NCI-H2029 (cell line): ENCODE measurements at regions not wholly inside any gene's neighbourhood (a gene's known extent, or its start where the extent isn't known, plus 50 kb on each side); places are given as distances from the start of the nearest gene placed in this dataset.

Experiments used
- DNase-seq: peaks from one replicate; lab custom pipeline; 2025; lab: John Stamatoyannopoulos, UW

DNA sequence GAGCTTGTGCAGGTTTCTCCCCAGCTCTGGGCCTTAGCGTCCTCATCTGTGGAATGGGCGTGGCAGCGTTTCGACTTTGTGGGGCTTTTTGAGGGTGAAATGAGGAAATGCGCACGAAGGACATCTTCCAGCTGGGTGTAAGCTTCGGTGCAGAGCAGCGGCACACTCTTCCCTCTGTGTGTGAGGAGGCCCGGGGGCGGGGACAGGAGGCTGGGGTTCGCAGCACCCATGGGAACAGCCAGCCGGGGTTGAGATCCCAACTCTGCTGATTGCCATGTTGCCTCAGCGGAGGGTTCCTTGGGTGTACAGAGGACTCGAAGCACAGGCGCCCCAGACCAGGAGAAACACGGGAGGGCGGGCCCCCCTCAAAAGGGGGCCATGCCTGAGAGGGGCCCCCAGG, 265.6 kb downstream of the NSG2 start:
- no peak for DNase-seq

DNA sequence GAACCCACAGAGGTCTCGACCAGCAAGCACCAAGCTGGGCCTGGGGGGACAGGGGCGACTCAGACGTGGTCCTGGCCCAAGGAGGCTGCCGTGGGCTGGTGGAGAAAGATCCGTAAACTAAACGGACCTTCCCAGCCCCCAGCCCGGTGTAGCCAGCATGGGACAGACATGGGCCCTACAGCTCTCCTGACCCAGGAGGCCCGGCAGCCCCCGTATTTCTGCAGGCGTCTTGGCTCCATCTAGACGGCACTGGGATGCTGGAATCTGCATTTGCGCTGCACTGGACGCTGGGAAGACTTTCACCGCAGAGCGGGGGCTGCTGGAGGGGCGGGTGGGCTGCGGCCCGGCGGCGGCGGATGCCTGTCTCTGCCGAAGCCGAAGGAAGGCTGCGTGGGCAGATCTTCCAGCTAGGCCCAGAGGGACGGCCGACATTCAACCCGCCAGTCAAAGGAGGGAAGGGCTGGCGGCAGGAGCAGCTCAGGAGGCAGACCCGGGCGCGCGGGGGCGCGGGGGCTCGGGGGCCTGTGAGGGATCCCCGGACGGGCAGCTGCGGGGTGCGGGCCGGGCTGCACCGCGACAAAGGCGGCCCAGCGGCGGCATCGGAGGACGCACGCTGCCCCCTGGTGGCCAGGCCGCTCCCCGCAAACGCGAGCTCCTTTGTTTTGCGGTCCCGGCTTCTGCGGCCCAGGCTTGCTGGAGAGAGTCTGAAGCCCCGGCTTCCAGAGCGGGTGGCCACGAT, 266.2 kb downstream of the NSG2 start:
- peak; percentile 59 for DNase-seq

DNA sequence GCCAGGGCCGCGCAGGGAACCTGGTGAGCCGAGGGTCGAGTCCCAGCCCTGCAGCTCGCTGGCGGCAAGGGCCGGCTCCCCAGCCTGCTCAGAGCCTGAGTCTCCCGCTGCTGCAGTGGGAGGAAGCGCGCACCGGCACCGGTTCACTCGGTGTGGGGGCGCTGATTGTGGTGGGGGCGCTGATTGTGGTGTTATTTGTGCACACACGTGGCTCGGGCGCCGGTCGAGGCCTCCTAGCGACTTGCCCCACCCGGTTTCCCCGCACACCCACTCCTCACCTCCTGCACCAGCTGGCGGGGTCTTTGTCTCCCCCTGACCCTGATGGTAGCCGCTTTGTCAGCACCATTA, 266.7 kb downstream of the NSG2 start:
- DNase-seq: no peak

DNA sequence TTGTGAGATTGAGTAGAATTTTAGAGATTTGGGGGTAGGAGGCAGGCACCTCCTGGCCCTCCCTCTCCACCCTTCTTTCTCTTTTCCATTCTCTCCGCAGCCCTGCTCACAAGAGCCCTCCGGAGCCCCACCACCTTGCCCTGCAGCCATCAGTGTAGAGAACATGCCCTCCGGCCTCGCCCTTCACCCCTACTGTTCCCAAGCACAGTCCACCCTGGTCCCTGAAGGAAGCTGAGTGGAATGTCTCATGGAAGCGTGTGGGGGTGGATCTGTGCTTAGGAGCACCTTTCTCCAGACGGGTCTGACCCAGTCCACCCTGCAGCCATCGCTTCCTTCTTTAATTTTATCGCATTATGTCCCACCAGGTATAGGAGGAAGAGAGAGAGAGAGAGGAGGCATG, 267.1 kb downstream of the NSG2 start:
- DNase-seq: no peak

DNA sequence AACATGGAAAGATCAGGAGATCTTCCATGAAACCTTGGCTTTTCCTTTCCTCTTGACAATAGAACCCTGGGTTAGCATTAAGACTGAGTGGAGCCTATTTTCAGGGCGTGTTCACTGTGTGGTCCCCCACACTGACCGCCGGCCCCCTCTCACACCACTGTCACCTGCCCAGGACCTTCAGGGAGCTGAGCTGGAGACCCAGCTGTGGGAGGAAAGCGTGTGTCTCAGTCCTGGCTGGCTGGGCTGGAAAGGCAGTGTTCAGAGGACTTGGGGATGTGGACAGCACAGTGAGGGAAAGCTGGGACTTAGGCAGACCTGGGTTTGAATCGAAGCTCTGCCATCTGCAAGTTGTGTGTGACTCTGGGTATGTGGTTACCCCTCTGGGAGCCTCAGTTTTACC, 268.1 kb downstream of the NSG2 start:
- no peak for DNase-seq

DNA sequence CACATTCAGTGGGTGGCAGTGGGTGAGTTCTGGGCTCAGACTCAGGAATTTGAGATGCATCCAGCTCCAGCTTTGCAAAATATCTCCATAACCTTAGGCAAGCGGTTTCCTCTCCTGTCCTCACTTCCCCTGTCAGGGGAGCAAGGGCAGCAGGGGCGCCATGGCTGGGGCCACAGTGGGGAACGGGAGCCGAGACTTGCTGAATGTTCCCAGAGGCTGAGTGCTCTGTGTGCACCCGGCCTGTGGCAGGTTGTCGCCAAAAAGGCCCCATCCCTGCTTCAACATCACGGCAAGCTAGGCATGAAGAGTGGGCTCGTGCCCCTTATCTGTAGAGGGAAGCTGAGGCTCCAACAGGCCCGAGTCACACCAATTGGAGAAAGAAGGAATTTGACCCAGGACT, 268.8 kb downstream of the NSG2 start:
- no peak for DNase-seq

DNA sequence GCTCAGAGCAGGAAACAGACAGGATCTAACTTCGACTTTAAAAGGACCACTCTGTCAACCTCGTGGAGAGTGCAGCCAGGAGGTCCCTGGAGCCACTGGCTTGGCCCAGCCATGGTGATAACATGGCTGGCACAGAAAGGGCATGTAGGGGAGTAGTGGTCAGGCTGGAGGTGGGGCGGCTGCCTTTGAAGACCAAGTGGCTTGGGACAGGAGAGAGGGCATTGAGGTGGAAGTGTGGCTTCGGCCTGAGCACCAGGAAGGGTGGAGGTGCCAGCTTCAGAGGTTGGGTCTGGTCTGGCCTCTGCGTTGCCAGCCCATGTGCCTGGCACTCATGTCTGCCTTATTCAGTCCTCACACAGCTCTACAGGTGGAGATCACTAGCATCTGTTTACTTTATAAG, 270.0 kb downstream of the NSG2 start:
- no peak for DNase-seq

DNA sequence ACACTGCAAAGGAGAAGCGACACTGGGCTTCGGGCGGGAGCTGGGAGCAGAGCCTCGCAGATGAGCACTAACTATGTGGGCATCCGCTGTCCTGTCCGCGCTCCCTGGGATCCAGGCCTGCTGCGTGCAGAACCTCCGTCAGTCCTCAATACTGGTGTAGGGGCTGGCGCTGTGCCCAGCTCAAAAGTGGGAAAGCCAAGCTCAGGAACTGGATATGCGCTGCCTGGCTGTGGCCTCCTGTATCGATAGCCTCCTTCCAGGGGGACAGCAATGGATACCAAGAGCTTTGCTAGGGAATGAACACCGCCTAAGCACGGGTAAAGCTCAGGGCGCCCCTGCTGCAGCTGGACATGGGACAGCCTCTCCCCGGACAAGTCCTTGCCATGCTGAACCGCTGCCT, 270.4 kb downstream of the NSG2 start:
- DNase-seq: peak; percentile 46

DNA sequence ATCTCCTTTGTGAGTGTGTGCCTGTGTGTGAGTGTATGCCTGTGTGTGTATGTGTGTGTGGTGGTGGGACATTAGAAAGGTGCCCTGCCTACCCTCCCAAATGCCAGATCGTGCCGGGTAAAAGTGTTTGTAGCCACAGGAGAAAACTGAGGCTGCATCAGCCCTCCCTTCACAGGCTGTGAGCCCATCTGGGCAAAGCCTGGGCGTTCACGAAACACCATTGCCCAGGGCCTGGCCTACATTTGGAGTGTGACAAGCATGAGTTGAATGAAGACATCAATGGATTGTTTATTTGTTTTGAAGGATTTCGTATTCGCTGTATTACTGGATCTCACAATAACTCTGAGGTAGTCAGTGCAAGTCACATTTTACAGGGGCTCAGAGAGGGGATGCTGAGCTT, 270.8 kb downstream of the NSG2 start:
- no peak for DNase-seq

DNA sequence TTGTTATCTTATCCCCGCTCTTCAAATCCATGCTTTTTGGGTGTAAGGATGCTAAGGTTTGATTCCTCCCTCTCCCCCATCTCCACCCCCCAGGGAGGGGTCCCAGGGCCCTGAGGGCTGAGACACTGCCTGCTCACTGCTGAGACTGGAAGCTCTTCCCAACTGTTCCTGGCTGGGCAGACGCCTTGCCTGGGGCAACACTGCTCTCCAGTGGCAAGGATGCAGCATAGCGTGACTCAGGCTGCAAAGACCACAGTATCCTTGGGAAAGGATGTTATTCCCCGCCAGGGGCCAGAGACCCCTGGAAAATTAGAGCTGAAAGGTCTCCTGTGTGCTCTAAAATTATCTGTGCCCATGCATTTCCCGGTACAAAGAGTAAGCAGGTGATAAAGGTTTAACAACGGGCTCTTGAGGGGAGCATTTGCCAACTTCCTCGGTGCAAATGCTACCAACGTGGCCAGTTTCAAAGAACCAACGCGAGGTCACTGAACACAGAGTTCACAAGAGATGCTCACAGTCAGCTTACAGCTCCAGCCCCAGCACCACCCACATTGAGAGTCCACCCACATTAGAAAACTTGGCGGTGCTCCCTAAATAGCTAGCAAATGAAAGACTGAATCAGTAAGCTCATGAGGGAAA, 271.9 kb downstream of the NSG2 start:
- DNase-seq: peak; percentile 61

DNA sequence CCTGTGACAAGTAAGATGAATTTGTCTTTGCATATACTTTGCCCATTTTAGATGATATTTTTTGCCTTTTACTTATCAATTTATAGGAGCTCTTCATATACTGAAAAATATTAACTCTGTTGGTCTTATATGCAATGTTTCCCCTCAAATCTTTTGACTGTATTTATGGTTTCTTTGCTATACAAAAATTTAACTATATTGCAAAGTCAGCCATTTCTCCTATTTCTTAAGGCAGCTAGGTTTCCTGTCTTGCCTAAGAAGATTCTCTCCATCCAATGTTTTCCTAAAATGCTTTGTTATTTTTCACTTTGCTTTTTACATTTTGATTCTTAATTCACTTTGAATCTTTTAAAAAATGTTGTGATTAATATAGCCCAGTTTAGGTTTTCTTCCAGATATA, 273.1 kb downstream of the NSG2 start:
- DNase-seq: no peak

DNA sequence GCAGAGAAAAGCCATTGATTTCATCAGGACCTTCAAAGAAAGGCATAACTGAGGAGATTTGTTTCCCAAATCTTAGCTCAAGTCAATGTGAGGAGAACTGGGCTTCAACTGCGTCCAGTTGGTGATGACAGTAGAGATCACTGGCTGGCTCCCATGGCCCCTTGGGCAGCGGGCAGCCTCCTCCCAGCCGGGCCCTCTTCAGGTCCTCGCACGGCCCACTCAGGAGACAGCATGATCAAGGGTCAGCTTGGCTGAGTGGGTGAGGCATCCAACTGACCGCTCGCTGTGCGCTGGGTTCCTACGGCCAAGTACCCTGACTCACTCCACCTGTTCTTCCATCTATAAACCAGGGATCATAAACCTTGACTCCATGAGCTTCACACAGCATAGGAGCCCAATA, 274.0 kb downstream of the NSG2 start:
- DNase-seq: no peak

DNA sequence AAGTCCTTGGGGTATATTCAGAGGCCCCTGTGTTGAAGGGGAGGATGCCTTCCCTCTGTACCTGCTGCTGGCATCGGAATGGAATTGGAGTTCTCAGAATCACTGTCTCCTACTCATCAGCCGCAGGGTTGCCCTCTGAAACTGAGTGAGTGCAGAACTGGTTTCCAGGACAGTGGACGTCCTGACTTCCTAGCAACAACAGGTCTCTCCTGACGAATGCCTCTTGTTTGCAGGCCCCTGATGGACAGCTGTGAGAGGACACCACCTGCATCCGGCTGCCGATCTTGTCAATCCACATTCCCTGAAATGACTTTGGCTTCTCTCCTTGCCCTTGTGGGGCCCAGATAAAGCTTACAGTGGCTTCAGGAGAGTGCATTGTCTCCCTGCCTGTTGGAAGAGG, 274.5 kb downstream of the NSG2 start:
- DNase-seq: no peak

DNA sequence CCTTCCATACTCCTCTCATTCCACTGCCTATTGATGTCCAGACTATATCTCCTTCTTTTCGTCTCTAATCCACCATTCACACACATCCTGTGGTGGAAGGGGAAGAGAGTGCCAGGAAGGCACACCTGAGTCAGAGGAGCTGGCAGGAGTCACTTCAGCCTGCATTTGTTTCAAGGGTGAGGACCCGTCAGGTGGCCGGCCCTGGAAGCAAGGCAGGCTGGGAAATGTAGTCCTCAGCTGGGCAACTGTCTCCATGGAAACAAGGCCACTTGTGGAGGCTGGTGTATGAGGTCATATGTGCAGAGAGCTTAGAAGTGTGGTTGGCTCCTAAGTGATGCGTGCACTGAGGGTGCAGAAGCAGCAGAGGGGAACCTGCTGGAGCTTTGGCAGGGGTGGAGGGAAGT, 278.4 kb downstream of the NSG2 start:
- peak; percentile 92 for DNase-seq

DNA sequence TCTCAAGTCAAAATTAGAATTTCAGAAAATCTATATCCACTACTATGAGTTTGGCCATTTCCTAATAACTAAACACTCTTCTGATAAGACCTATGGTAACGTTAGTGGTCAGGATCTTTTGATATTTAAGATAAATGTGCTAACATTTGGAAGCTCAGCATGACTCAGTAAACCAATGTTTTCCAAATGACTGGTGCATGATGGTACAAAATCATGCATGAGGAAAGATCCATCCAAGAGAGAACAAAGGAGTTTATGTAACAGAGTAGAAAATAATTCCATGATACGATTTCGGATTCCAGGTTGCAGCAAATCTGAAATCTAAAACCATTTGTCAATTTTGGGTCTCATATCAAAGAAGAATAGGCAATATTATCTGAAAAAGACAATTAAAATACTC, 279.2 kb downstream of the NSG2 start:
- no peak for DNase-seq

DNA sequence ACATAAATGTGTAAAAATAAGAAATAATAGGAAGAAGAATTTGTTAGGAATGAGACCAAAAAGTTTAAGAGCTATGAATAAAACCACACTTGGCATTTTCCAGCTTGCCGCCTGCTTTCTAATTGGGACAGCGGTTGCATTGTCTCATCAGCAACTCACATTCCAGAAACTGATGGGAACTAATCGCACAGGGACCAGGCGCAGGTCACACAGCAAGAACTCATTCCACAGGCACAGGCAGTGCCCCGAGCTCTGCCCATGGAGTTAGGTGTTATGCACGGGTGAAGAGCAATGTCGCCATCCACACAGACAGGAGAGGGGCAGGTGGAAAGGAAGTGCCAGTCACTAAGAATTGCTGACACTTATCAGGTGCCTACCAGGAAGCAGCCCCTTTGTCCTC, 279.9 kb downstream of the NSG2 start:
- DNase-seq: no peak

DNA sequence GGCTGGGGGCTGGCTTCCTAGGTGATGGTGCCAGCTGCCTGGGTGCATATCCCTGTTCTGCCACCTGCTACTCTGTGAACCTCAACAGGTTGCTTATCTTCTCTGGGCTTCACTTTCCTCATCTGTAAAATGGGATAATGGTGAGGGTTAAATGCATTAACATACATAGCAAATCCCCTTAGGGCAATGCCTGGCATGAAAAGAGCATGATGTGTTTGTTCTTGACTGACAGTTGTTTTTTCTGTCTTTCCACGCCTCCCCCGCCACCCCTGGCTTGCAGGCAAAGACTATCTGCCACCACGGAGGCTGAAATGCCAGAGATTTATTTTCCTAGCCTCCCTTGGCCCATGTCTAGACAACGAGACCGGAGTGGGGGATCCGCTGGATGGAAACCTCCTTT, 280.5 kb downstream of the NSG2 start:
- DNase-seq: no peak

DNA sequence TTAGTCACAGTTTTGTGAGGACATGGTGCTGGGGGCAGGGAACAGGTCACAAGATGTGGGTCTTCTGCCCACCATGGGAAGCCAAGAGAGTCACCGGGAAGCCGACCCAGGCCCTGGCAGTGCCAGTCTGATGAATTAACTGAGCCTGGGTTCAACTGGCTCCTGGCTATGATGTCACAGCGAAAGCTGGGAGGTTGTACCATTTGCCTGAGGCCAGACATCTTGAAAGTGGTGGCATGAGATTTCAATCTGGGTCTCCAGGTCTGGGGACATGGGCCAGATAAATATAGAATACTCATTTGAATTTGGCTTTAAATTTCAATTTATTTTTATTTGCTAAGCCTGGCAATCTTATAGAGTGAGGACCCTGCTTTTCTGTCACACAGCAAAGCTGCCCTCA, 280.9 kb downstream of the NSG2 start:
- DNase-seq: no peak

DNA sequence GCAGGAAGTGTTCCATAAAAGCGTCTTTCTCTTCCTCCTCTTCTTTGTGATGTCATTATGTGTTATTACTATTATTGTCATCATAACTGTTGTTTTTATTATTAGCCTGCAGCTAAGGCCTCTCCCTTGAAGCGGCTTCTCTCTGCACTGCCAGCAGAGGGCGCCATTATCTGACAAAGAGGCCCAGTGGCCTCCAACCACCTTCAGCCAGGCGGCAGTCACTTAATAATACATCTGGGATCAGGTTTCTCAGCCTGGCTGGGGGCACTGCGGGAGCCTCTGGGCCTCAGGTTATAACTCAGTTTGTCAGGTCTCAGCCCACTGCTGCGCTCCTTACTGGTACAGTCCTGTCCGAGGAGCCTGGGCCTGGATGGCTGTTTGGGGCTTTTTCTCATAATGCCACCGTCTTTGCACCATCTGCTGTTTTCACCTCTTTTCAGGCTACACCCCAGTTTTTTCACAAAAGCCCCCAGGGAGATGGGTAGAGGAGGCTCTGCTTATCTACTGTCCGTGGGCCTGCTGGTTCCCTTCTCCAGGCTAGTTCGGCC, 281.9 kb downstream of the NSG2 start:
- peak; percentile 81 for DNase-seq

DNA sequence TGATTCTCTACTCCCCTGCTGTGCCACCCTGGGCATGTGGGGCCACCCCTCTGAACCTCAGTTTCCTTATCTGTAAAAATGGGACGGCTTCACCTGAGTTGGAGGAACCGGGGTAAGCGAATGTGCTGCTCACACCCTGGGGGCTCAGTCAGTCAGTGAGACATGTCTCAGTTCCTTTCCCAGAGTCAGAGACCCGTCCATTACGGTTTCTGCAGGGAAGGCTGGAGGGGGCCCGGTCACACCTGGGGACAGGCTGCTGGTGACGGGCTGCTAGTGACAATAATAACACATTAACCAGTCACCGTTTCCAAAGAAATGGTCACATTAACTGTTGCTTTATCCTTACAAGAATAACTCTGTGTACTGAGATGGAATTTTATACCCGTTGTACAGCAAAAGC, 282.4 kb downstream of the NSG2 start:
- DNase-seq: no peak

DNA sequence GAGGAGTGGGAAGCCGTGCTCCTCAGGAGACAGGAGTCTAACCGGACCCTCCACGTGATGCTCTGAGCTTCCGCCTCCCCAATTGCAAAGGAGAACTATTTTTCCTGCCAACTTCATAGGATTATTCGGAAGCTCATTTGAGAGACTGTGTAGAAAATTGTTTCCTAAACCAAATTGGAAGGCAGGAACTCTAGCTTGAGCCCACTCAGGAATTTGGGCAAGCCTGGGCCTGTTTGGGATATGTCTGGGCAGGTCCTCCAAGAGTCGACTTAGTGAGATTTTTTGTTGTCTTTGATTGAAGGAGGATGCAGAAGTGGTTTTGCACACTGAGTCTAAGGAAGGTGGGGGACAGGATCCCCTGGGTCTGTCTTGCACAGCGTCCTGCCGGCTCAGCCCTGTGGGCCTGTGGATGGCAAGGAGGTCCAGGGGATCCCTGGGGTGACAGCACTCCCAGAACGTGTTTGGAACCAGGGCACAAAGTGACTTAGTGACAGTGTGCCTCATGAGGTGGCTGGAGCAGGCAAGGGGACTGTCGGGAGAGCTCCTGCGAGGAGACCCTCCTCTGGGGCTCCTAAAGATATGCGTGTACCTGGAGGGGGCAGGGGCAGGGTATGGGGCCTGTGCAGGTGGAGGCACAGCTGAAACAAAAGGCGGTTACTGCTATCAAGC, 283.3 kb downstream of the NSG2 start:
- no peak for DNase-seq

DNA sequence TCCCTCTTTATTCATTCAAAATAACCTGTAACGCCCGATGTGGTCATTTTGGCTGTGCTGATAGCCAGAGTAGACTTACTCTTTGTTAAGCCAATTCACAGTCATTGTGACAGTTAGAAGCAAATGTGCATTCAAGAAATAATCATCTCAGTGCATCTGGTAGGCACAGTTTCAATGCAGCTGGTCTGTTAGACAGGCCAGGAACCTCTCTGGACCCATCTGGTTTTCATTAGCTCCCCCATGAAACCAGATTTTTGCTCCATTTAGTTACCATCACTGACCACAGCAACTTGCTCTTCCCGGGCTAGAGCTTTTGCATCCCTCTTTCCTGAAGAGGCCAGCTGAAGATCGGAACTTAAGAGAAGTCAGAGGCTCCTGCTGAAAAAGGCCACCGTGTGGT, 284.2 kb downstream of the NSG2 start:
- DNase-seq: no peak

DNA sequence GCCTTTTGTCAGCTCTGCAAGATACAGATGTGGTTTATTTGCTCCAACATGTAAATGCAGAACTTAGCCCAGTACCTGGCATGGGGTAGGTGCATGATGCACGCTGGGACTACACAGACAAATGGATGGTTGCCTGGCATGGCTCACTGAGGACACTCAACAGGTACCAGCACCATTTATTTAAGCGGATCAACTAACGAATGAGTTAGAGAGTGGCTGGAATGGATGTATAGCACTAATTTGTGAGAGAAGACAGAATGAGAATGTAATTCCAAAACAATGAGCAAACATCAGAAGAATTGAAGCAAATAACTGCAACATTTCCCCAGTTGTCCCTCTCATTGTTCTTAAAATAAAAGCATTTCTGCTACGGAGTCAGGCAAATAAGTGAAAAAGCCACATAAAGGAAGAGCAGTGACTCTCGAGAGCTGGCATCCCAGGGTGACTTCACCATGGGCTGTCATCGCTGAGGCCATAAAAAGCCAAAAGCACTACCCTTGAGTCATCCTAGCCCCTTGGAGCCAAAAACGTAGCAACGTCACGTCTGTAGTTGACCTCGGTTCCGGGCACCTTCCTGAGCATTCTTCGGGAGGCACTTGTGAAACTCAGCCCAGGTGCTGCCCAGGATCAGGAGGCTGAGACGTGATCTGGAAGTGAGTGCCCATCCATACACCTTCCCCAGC, 290.3 kb downstream of the NSG2 start:
- DNase-seq: no peak
